ENCODE measurements at regions not wholly inside any gene's neighbourhood (a gene's known extent, or its start where the extent isn't known, plus 50 kb on each side); places are given as distances from the start of the nearest gene placed in this dataset.

DNA sequence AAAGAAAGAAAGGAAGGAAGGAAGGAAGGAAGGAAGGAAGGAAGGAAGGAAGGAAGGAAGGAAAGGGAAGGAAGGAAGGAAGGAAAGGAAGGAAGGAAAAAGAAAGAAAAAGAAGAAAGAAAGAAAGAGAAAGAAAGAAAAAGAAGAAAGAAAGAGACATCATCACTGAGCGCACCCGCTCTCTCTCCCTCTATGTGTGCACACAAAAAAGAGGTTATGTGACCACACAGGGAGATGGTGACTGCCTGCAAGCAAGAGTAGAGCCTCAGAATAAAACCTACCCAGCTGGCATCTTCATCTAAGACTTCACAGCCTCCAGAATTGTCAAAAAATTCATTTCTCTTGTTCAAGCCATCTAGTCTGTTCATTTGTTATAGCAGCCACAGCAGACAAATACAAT is 1307.4 kb upstream of the ACVR2A start:
- no peak for DNase-seq

DNA sequence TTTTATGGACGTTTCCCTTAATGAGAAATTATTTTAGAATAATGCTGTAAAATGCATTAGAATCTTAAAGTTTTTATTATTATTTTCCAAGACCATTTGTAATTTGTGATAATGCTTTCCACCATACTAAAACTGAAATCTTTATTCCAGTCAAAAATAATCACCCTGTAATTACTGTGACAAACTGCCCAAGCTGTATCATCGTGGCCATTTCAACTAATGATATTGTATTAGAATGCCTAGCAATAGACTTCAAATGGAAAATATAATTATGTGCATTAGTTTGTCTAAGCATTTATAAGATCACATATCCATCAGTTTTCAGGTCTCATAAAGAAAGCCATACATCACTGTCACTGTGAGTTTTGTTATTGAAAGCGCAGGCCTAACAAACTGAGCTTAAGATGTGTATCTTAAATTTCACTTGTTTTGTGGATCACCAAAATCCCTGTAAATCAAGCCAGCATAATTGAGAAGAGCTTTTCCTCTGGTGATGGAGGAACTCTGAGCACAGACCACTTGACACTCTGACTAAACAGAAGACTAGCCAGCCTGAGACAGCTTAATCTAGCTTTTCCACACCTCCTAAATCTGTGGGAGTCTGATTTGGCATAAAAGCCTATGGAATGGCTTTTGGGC is 1312.2 kb upstream of the ACVR2A start:
- no peak for DNase-seq

GRCh38 chr2:146532009-146532408 is 1312.8 kb upstream of the ACVR2A start:
- DNase-seq = no peak

DNA sequence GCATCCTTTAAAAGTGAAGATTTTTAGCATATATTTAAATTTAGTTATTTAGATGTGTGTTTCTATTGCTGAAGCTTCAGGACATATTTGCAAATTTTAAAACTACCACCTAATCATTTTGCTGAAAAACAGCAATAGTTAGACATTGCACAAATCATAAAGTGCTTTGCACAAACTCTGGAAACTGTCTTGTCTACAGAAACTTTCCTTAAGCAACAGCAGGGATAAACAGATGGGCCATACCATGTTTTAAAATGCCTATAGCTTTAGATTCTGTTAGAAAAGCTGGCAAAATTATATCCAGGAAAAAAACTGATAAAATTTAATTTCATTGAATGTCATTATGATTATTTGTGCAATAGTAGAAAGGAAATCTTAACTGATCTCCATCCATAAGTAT is 1313.9 kb upstream of the ACVR2A start:
- DNase-seq = no peak

GRCh38 chr2:146527166-146527565 is 1317.7 kb upstream of the ACVR2A start:
- DNase-seq = no peak

GRCh38 chr2:146523196-146523595 is 1321.6 kb upstream of the ACVR2A start:
- no peak for DNase-seq

DNA sequence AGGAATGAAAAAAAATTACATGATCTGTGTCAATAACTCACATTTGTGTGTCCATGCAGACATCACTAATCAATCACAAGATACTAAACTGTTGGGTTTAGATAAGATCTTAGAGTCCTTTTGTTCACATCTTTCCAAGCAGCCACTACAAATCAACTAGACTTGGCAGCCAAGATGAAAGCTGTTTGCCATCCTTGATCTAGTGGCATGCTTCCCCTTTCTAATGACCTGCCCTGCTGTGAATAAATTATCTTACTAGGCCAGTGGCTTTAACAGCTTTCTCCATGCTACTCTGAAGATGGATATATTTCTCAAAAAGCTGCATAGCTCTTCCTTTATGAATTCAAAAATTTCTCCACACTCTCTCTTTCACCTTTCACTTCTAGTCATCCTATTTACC is 1338.0 kb upstream of the ACVR2A start:
- no peak for DNase-seq

- no peak for DNase-seq
Measured at GRCh38 chr2:146503366-146503765, 1341.5 kb upstream of the ACVR2A start.

DNA sequence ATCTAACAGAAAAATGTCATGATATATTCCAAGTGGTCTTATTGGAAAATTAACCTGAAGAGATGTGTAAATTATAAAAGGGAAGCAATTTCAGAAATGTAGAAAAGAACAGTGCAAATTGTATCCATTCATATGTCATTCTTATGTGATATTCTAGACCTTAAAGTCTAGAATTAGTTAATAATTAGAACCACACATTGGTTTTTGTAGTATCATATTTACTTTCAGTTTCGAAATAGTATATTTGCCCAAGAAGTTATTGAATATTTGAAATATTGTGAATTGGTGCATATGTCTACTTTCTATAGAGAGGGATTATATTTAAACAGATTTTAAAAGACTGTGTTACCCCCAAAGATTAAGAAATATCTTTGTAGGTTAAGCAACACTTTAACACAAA is 1348.6 kb upstream of the ACVR2A start:
- no peak for DNase-seq

DNA sequence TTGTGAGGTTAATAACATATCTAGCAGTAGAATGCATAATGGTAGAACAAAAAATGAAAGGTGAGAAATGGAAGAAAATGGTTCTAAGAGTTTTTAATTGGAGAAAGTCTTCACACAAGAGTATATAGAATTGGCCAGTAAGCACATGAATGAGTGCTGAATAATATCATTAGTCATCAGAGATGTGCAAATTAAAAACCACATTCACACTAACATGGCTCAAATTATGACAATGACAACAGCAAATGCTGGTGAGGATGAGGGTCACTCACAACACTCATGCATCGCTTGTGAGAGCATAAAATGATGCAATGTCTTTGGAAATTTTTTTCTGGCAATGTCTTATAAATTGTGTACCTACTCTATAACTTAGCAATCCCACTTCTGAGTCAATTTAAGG is 1355.4 kb upstream of the ACVR2A start:
- no peak for DNase-seq

- DNase-seq = no peak
Measured at GRCh38 chr2:146481629-146482028, 1363.2 kb upstream of the ACVR2A start.

GRCh38 chr2:146477383-146477782 is 1367.4 kb upstream of the ACVR2A start:
- no peak for DNase-seq

- no peak for DNase-seq
Measured at GRCh38 chr2:146468578-146468977, 1376.3 kb upstream of the ACVR2A start.

DNA sequence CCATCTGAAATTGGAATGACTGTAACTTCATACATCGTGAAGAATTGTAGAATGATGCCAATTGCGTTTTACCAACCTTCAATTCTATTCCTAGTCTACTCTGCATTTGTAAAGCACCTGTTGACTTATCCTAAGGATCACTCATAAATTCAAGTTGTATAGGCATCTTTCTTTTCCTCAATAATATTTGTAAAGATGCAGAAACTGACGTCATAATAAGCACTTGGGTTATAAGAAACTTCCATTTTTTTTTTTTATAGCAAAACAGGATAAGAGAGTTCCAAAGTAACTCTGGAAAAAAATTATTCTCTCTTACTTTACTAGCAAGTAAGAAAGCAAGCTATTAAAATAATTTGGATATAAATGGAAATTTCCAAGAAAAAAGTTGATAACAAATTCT is 1377.4 kb upstream of the ACVR2A start:
- DNase-seq = no peak

DNA sequence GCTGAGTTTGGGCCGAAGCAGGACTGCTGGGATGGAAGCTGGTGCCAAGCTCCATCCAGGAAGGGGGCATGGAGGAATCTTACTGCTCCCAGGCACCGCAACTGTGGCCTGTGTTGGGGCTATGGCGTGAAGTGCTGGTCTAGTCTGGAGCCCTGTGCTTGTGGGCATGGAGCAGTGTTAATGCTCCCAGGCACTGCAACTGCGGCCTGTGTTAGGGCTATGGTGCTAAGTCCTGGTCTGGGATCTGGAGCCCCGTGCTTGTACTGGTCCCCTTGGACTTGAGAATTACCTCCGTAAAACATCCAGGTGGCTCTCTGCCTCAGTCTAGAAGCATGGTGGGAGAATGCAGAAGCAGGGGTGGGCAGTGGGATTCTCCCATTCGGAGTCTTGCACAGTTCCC is 1379.4 kb upstream of the ACVR2A start:
- no peak for DNase-seq

- no peak for DNase-seq
Measured at GRCh38 chr2:146461068-146461467, 1383.8 kb upstream of the ACVR2A start.

DNA sequence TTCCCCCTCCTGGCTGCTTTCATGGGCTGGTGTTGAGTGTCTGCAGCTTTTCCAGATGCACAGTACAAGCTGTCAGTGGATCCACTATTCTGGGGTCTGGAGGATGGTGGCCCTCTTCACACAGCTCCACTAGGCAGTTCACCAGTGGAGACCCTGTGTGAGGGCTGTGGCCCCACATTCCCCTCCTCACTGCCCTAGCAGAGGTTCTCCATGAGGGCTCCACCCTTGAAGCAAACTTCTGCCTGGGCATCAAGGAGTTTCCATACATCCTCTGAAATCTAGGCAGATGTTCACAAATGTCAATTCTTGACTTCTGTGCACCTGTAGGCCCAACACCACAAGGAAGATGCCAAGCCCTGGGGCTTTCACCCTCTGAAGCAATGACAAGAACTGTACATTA is 1386.2 kb upstream of the ACVR2A start:
- no peak for DNase-seq

GRCh38 chr2:146457221-146457620 is 1387.6 kb upstream of the ACVR2A start:
- no peak for DNase-seq

GRCh38 chr2:146455325-146455724 is 1389.5 kb upstream of the ACVR2A start:
- no peak for DNase-seq

DNA sequence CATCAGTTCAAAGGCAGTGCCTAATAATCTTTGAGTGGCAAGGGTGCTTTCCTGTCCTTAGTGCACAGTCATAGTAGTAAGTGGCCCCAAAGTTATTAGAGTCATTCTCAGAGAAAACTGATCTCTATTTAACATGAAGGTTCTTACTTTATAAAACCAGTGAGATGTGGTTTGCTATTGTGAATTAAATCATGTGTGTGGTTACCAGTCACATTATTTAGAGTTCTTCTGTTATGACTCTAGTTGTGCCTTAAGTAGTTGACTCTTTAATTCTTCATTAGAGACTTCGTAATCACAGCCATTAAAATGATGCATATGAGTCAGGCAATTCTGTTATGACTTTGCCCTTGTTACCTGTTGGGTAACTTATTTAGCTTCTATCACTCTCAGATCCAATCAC is 1392.9 kb upstream of the ACVR2A start:
- no peak for DNase-seq

DNA sequence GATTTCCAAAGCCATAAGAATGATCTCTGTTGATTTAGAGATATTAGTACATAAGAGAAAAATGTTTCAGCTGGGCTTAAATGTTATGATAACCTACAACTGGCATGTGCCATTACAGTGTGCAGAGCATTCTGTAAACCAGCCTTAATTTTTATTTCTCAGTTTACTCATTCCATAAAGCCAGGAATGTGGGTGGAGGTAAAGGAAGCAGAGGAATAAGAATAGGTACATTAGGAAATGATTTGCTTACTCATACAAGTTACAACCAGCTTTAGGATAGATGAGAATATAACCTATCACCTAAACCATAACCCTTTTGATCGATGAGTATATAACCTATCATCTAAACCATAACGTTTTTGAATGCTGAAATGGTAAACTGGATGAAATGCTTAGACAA is 1394.7 kb upstream of the ACVR2A start:
- DNase-seq = no peak

- DNase-seq = no peak
Measured at GRCh38 chr2:146444987-146445386, 1399.8 kb upstream of the ACVR2A start.

DNA sequence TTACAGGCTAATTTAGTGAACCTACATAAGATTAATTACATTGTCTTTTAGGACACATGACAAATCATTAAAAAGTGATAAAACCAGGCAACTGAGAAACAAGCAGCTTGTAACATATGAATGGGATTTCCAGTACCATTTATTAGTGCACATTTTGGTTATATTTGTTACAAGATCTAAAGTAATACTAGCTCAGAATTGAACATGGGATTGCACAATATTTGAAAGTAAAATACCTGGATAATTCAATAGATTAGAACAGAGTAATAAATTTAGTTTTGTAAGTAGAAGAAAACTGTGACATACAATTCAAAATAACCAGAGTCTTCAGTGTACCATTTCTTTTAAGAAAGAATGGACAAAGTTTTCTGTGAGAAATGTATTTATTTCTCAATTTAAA is 1400.7 kb upstream of the ACVR2A start:
- no peak for DNase-seq

DNA sequence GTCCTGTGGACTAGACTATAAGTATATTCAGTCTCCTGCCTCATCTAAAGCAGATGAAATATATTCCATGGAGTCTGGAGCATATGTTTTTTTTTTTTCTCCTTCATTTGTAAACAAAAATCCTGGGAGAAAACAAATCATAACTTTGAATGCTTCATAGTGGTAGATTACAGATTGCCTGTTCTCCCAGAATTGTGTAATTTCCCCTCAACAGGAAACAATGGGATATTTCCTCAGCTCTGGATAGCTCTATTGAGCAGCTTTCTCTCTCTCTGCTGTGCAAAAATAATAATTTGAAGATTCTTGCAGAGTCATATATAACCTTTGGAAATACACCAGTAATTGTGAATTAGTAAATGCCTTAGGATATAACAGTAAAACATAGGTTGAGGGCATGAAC is 1406.6 kb upstream of the ACVR2A start:
- no peak for DNase-seq

- no peak for DNase-seq
Measured at GRCh38 chr2:146437712-146438111, 1407.1 kb upstream of the ACVR2A start.
